ENCODE measurements at regions not wholly inside any gene's neighbourhood (a gene's known extent, or its start where the extent isn't known, plus 50 kb on each side); places are given as distances from the start of the nearest gene placed in this dataset.

- DNase-seq (ENCODE audit: low read depth), result peak; percentile 72
- no peak overlapping the region for H3K4me3 ChIP-seq (ENCODE audit: low read depth, low read length)
- TF ChIP-seq CTCF (IDR thresholded peaks at IDR 0.05; ENCODE audit: insufficient read depth, low read depth, low read length), result no peak
Measured at GRCh38 chr6:11328613-11329247, 96.3 kb upstream of the NEDD9 start.

- DNase-seq (ENCODE audit: low read depth), result no peak
- H3K4me3 ChIP-seq (ENCODE audit: low read depth, low read length), result no peak overlapping the region
- no peak for TF ChIP-seq CTCF (IDR thresholded peaks at IDR 0.05; ENCODE audit: insufficient read depth, low read depth, low read length)
Measured at GRCh38 chr6:11327961-11328360, 95.5 kb upstream of the NEDD9 start.

GRCh38 chr6:11326116-11326515, 93.6 kb upstream of the NEDD9 start:
- TF ChIP-seq CTCF (IDR thresholded peaks at IDR 0.05; ENCODE audit: insufficient read depth, low read depth, low read length), result no peak
- DNase-seq (ENCODE audit: low read depth), result no peak
- H3K4me3 ChIP-seq (ENCODE audit: low read depth, low read length), result no peak overlapping the region

GRCh38 chr6:11324453-11325015, 92.1 kb upstream of the NEDD9 start:
- DNase-seq (ENCODE audit: low read depth), result no peak
- no peak for TF ChIP-seq CTCF (IDR thresholded peaks at IDR 0.05; ENCODE audit: insufficient read depth, low read depth, low read length)
- no peak overlapping the region for H3K4me3 ChIP-seq (ENCODE audit: low read depth, low read length)

GRCh38 chr6:11323666-11324452, 91.4 kb upstream of the NEDD9 start:
- peak; percentile 8 for DNase-seq (ENCODE audit: low read depth)
- H3K4me3 ChIP-seq (ENCODE audit: low read depth, low read length), result no peak overlapping the region
- TF ChIP-seq CTCF (IDR thresholded peaks at IDR 0.05; ENCODE audit: insufficient read depth, low read depth, low read length), result no peak

GRCh38 chr6:11322252-11322885, 89.9 kb upstream of the NEDD9 start:
- no peak for DNase-seq (ENCODE audit: low read depth)
- H3K4me3 ChIP-seq (ENCODE audit: low read depth, low read length), result no peak overlapping the region
- no peak for TF ChIP-seq CTCF (IDR thresholded peaks at IDR 0.05; ENCODE audit: insufficient read depth, low read depth, low read length)
